ENCODE measurements at regions not wholly inside any gene's neighbourhood (a gene's known extent, or its start where the extent isn't known, plus 50 kb on each side); places are given as distances from the start of the nearest gene placed in this dataset.

DNA sequence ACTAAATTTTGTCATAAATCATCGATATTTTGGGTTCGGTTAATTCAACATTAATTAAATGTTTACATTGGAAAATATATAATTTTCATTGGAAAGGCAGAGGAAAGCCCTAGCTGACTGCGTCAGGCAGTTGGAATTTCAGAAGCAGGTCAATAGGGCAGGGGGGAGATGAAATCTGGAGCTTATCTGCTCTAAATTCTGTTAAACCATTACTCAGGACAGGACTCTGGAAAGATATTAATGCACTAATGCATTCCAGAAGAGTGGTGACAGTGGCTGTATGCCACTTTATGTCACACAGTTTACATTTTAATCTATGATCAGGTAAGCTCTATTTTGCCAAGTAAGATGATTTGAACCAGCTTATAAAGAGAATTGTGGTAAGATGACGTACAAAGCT lies 153.0 kb upstream of the B3GALT2 start:
- no peak for TF ChIP-seq JUND (IDR thresholded peaks at IDR 0.05)
- TF ChIP-seq CTCF (IDR thresholded peaks at IDR 0.05 in 2 of 3, conservative IDR thresholded peaks at IDR 0.05 in 1 of 3; ENCODE audit: borderline replicate concordance in 1 of 3, insufficient read depth in 1 of 3, low read depth in 2 of 3, low read length in 2 of 3) = no peak
- TF ChIP-seq ATF3 (IDR thresholded peaks at IDR 0.05) = no peak
- no peak for TF ChIP-seq ELF1 (IDR thresholded peaks at IDR 0.05; ENCODE audit: borderline replicate concordance, low read depth)
- no peak for TF ChIP-seq POLR2AphosphoS5 (IDR thresholded peaks at IDR 0.05; ENCODE audit: low read depth, low read length)
- no peak for TF ChIP-seq RAD21 (IDR thresholded peaks at IDR 0.05; ENCODE audit: low read depth)
- no peak for TF ChIP-seq POLR2A (IDR thresholded peaks at IDR 0.05; ENCODE audit: borderline replicate concordance, extremely low read depth, insufficient read depth, insufficient read length)
- no peak for TF ChIP-seq YY1 (IDR thresholded peaks at IDR 0.05; ENCODE audit: extremely low read depth, insufficient replicate concordance, low read depth, low read length)
- no peak for TF ChIP-seq ZNF274 (IDR thresholded peaks at IDR 0.05; ENCODE audit: low read depth, low read length)
- TF ChIP-seq CBX3 (IDR thresholded peaks at IDR 0.05; ENCODE audit: low read depth) = no peak
- TF ChIP-seq REST (IDR thresholded peaks at IDR 0.05; ENCODE audit: low read depth) = no peak
- TF ChIP-seq, protein P1, sequence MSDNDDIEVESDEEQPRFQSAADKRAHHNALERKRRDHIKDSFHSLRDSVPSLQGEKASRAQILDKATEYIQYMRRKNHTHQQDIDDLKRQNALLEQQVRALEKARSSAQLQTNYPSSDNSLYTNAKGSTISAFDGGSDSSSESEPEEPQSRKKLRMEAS (IDR thresholded peaks at IDR 0.05) = no peak

Data from HCT116 (cell line).